Peyer's patch (tissue), 4 donors: ENCODE measurements at regions not wholly inside any gene's neighbourhood (a gene's known extent, or its start where the extent isn't known, plus 50 kb on each side); places are given as distances from the start of the nearest gene placed in this dataset.

Experiments
- DNase-seq, 3 donors: peaks; one replicate each; pipeline ENCODE4 v3.0.0-alpha.2; 2017 to 2019
- H3K27ac ChIP-seq, 4 donors: fragments of 200-600 bp; sonication (generic); one replicate each; pipeline ENCODE4 v1.5.1; 2016 to 2019
- H3K27me3 ChIP-seq, 2 donors: fragments of 200-600 bp; sonication (generic); one replicate each; pipeline ENCODE4 v1.5.1; 2019
- H3K36me3 ChIP-seq, 3 donors: fragments of 200-600 bp; sonication (generic); one replicate each; pipeline ENCODE4 v1.5.1; 2016 to 2019
- H3K4me1 ChIP-seq, 4 donors: fragments of 200-600 bp; sonication (generic); one replicate each; pipeline ENCODE4 v1.5.1; 2016 to 2019
- H3K4me3 ChIP-seq, 4 donors: fragments of 200-600 bp; sonication (generic); 1 replicate in 3 of 4; 2 replicates in 1 of 4; pipeline ENCODE4 v1.5.1; 2016 to 2019; ENCODE audit warnings: mild to moderate bottlenecking in 1 of 4
- H3K9me3 ChIP-seq, 4 donors: fragments of 200-600 bp; sonication (generic); one replicate each; pipeline ENCODE4 v1.5.1; 2016 to 2019; ENCODE audit warnings: mild to moderate bottlenecking in 1 of 4
- CTCF ChIP-seq, 6 experiments: fragments of 450-650 bp in 4 of 6; fragments of 200-600 bp in 2 of 6; sonication (generic) in 1 of 6; IDR thresholded peaks; one replicate each; pipeline ENCODE4 v1.5.1; 2017 to 2019; ENCODE audit warnings: antibody characterized with exemption in 6 of 6, mild to moderate bottlenecking in 3 of 6, moderate library complexity in 1 of 6
- POLR2A ChIP-seq, 2 donors: fragments of 450-650 bp; IDR thresholded peaks; one replicate each; pipeline ENCODE4 v1.5.1; 2017; ENCODE audit warnings: antibody characterized with exemption in 2 of 2, mild to moderate bottlenecking in 2 of 2, moderate library complexity in 2 of 2

GRCh38 chr1:56389813-56390212 lies 189.6 kb downstream of the PLPP3 start:
- Histone ChIP-seq H3K27ac (no peak overlapping the region), H3K9me3 (no peaks in the 10 kb centered on the region), H3K4me3 (no peak overlapping the region), H3K36me3 (no peaks in the 10 kb centered on the region), H3K4me1 (no peaks in the 10 kb centered on the region), H3K27me3 (no peaks in the 10 kb centered on the region)
- no peak for TF ChIP-seq POLR2A (IDR thresholded peaks at IDR 0.05)
- TF ChIP-seq CTCF (IDR thresholded peaks at IDR 0.05), result no peak
- no peak for DNase-seq

- Histone ChIP-seq H3K4me3 (no peak overlapping the region), H3K36me3 (no peaks in the 10 kb centered on the region), H3K4me1 (no peaks in the 10 kb centered on the region), H3K9me3 (no peaks in the 10 kb centered on the region), H3K27me3 (no peaks in the 10 kb centered on the region), H3K27ac (no peak overlapping the region)
- no peak for DNase-seq
- TF ChIP-seq CTCF (IDR thresholded peaks at IDR 0.05), result no peak
- TF ChIP-seq POLR2A (IDR thresholded peaks at IDR 0.05), result no peak
Measured at GRCh38 chr1:56387071-56387740, 192.2 kb downstream of the PLPP3 start.

GRCh38 chr1:56385314-56385713 lies 194.0 kb downstream of the PLPP3 start:
- DNase-seq, result no peak
- Histone ChIP-seq H3K27ac (no peak overlapping the region), H3K36me3 (no peaks in the 10 kb centered on the region), H3K4me1 (no peaks in the 10 kb centered on the region), H3K4me3 (no peak overlapping the region), H3K27me3 (no peaks in the 10 kb centered on the region), H3K9me3 (no peaks in the 10 kb centered on the region)
- TF ChIP-seq POLR2A (IDR thresholded peaks at IDR 0.05) (no peak), CTCF (IDR thresholded peaks at IDR 0.05) (no peak)

- no peaks in the 10 kb centered on the region for H3K36me3 ChIP-seq
- H3K27ac ChIP-seq, result no peak overlapping the region
- H3K9me3 ChIP-seq, result no peaks in the 10 kb centered on the region
- no peak for DNase-seq
- no peak for TF ChIP-seq CTCF (IDR thresholded peaks at IDR 0.05)
- no peak for TF ChIP-seq POLR2A (IDR thresholded peaks at IDR 0.05)
- H3K27me3 ChIP-seq, result no peaks in the 10 kb centered on the region
- H3K4me1 ChIP-seq, result peaks cover 0 to 4% (median 0%) of the 10 kb centered on the region in 4 donors
- H3K4me3 ChIP-seq, result no peak overlapping the region
Measured at GRCh38 chr1:56382929-56383328, 196.4 kb downstream of the PLPP3 start.

GRCh38 chr1:56380531-56380930 lies 198.8 kb downstream of the PLPP3 start:
- no peak for DNase-seq
- no peaks in the 10 kb centered on the region for H3K27me3 ChIP-seq
- no peak for TF ChIP-seq POLR2A (IDR thresholded peaks at IDR 0.05)
- no peak for TF ChIP-seq CTCF (IDR thresholded peaks at IDR 0.05)
- H3K4me1 ChIP-seq, result peaks cover 0 to 4% (median 0%) of the 10 kb centered on the region in 4 donors
- no peak overlapping the region for H3K4me3 ChIP-seq
- H3K9me3 ChIP-seq, result no peaks in the 10 kb centered on the region
- H3K36me3 ChIP-seq, result no peaks in the 10 kb centered on the region
- no peak overlapping the region for H3K27ac ChIP-seq
